ENCODE measurements at regions not wholly inside any gene's neighbourhood (a gene's known extent, or its start where the extent isn't known, plus 50 kb on each side); places are given as distances from the start of the nearest gene placed in this dataset.

GRCh38 chr4:112808001-112808400, 171.1 kb downstream of the LARP7 start:
- TF ChIP-seq, protein P1, sequence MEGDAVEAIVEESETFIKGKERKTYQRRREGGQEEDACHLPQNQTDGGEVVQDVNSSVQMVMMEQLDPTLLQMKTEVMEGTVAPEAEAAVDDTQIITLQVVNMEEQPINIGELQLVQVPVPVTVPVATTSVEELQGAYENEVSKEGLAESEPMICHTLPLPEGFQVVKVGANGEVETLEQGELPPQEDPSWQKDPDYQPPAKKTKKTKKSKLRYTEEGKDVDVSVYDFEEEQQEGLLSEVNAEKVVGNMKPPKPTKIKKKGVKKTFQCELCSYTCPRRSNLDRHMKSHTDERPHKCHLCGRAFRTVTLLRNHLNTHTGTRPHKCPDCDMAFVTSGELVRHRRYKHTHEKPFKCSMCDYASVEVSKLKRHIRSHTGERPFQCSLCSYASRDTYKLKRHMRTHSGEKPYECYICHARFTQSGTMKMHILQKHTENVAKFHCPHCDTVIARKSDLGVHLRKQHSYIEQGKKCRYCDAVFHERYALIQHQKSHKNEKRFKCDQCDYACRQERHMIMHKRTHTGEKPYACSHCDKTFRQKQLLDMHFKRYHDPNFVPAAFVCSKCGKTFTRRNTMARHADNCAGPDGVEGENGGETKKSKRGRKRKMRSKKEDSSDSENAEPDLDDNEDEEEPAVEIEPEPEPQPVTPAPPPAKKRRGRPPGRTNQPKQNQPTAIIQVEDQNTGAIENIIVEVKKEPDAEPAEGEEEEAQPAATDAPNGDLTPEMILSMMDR (IDR thresholded peaks at IDR 0.05): no peak
- TF ChIP-seq POLR2A (IDR thresholded peaks at IDR 0.05) (no peak), POLR2AphosphoS5 (IDR thresholded peaks at IDR 0.05) (no peak)

Data from transverse colon (tissue), 4 donors.